GM12878 (cell line): ENCODE measurements at regions not wholly inside any gene's neighbourhood (a gene's known extent, or its start where the extent isn't known, plus 50 kb on each side); places are given as distances from the start of the nearest gene placed in this dataset.

Experiments used
- CEBPB ChIP-seq, 2 experiments: fragments of 150-350 bp in 1 of 2; IDR thresholded peaks; 2 replicates each; pipeline ENCODE4 v1.6.1; 2012 to 2014; ENCODE audit warnings: low read depth in 2 of 2, low read length in 2 of 2, borderline replicate concordance in 1 of 2, inconsistent platforms in 1 of 2
- CTCF ChIP-seq, 3 experiments: IDR thresholded peaks in 2 of 3; conservative IDR thresholded peaks in 1 of 3; 2 replicates each; pipeline ENCODE4 v1.5.1; 2011; ENCODE audit warnings: low read depth in 3 of 3, low read length in 3 of 3, mild to moderate bottlenecking in 3 of 3, control low read depth in 2 of 3, moderate library complexity in 2 of 3, inconsistent platforms in 1 of 3, mixed read lengths in 1 of 3; ENCODE audit not compliant: control insufficient read depth in 2 of 3, insufficient read depth in 1 of 3; ENCODE audit errors: extremely low read depth in 1 of 3
- EP300 ChIP-seq, 2 experiments: fragments of 150-350 bp in 1 of 2; IDR thresholded peaks; 2 replicates each; pipeline ENCODE4 v1.6.1; 2011 to 2012; ENCODE audit warnings: low read depth in 2 of 2, low read length in 2 of 2, borderline replicate concordance in 1 of 2, improper control_type of control experiment in 1 of 2, inconsistent platforms in 1 of 2; ENCODE audit not compliant: control insufficient read depth in 1 of 2
- EZH2 ChIP-seq: IDR thresholded peaks from 2 replicates; pipeline ENCODE4 v1.6.1; 2012; ENCODE audit warnings: low read depth, mild to moderate bottlenecking, control low read depth, inconsistent platforms, low read length, borderline replicate concordance; ENCODE audit not compliant: control insufficient read depth
- IKZF2 ChIP-seq, 2 experiments: fragments of 450-650 bp; IDR thresholded peaks; 2 replicates each; pipeline ENCODE4 v1.6.1; 2017; ENCODE audit warnings: mild to moderate bottlenecking in 2 of 2, moderate library complexity in 2 of 2
- MEF2B ChIP-seq: fragments of 450-650 bp; IDR thresholded peaks from 2 replicates; pipeline ENCODE4 v1.6.1; 2018; ENCODE audit warnings: mild to moderate bottlenecking, moderate library complexity; ENCODE audit not compliant: partially characterized antibody, poor library complexity, severe bottlenecking
- POLR2A ChIP-seq: IDR thresholded peaks from 2 replicates; pipeline ENCODE4 v1.6.1; 2011; ENCODE audit warnings: low read depth, mild to moderate bottlenecking, low read length
- POU2F2 ChIP-seq: IDR thresholded peaks from 3 replicates; pipeline ENCODE4 v1.6.1; 2011; ENCODE audit warnings: low read depth, mild to moderate bottlenecking, low read length, borderline replicate concordance
- SUZ12 ChIP-seq: fragments of 200-600 bp; sonication (generic); IDR thresholded peaks from one replicate; pipeline ENCODE4 v1.6.1; 2018; ENCODE audit warnings: antibody characterized with exemption, mild to moderate bottlenecking; ENCODE audit not compliant: unreplicated experiment
- TAF1 ChIP-seq: IDR thresholded peaks from 2 replicates; pipeline ENCODE4 v1.6.1; 2011; ENCODE audit warnings: mild to moderate bottlenecking, low read depth, low read length, borderline replicate concordance
- USF2 ChIP-seq: IDR thresholded peaks from 2 replicates; pipeline ENCODE4 v1.6.1; 2011; ENCODE audit warnings: low read depth, low read length, improper control_type of control experiment, borderline replicate concordance
- ZNF384 ChIP-seq: IDR thresholded peaks from 2 replicates; pipeline ENCODE4 v1.6.1; 2012; ENCODE audit warnings: low read depth, mild to moderate bottlenecking, low read length, improper control_type of control experiment, borderline replicate concordance

GRCh38 chr9:21683484-21684175 lies 118.8 kb upstream of the MTAP start:
- TF ChIP-seq ZNF384 (no peak), MEF2B (no peak), IKZF2 (IDR thresholded peaks at IDR 0.05) (no peak), POLR2A (no peak), SUZ12 (no peak), POU2F2 (no peak), TAF1 (no peak), EP300 (IDR thresholded peaks at IDR 0.05; ENCODE audit: borderline replicate concordance in 1 of 2, control insufficient read depth in 1 of 2, low read depth in 2 of 2, low read length in 2 of 2) (no peak), USF2 (no peak), CTCF (IDR thresholded peaks at IDR 0.05 in 2 of 3, conservative IDR thresholded peaks at IDR 0.05 in 1 of 3; ENCODE audit: control insufficient read depth in 2 of 3, extremely low read depth in 1 of 3, insufficient read depth in 1 of 3, low read depth in 3 of 3, low read length in 3 of 3) (no peak), EZH2 (no peak), CEBPB (IDR thresholded peaks at IDR 0.05; ENCODE audit: borderline replicate concordance in 1 of 2, low read depth in 2 of 2, low read length in 2 of 2) (no peak)
